Suppressor macrophage treated with lipopolysaccharide for 4 hours (primary cell): ENCODE measurements at regions not wholly inside any gene's neighbourhood (a gene's known extent, or its start where the extent isn't known, plus 50 kb on each side); places are given as distances from the start of the nearest gene placed in this dataset.
"Not testable (repeated sequence)": the region's sequence is repeated elsewhere in the genome, so short reads cannot be mapped to it uniquely, and the experiment has no call there.

Experiments
- DNase-seq: peaks from one replicate; pipeline ENCODE4 v3.0.0-alpha.2; 2020

GRCh38 chr13:76245211-76245610, 609.1 kb downstream of the LMO7 start:
- DNase-seq, result no peak

GRCh38 chr13:76243120-76243519, 607.0 kb downstream of the LMO7 start:
- DNase-seq, result not testable (repeated sequence)

GRCh38 chr13:76239031-76239680, 603.0 kb downstream of the LMO7 start:
- no peak for DNase-seq

GRCh38 chr13:76231522-76232167, 595.5 kb downstream of the LMO7 start:
- DNase-seq, result no peak

DNA sequence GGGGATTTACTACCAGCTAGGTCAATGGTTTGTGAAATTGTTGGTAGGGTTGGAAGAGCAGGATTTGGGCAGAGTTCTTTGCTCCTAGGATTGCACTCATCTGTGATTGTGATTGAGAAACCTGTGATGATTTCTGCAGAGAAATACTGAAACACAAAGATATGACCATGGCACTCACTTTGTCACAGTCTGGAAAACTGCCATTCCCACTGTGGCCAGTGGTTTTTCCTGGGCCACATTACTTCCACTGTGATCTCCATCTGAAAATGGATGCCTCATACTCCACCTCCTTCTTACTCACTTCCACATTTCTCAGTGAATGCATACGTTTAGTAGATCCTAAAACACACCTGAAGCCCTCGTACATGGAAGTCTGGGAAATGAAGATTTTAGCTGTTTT, 593.2 kb downstream of the LMO7 start:
- DNase-seq, result no peak

DNA sequence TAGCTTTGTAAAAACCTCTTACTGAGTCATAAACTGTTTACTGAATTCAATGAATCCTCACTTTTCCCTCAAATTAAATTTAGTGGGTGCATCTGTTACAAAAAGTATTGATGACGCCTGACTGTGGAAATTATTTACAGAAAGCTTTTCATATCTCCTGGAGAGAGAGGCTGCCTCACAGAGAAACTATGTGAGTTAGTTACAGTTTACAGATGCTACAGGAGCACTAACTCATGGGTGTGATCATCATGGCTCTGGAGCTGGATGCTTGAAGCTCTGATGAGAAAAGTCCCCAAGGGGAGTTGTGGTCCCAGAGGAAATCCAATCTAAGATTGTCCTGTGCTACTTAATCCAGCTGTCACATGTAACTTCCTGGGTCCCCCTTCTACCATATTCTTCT, 590.8 kb downstream of the LMO7 start:
- no peak for DNase-seq

DNA sequence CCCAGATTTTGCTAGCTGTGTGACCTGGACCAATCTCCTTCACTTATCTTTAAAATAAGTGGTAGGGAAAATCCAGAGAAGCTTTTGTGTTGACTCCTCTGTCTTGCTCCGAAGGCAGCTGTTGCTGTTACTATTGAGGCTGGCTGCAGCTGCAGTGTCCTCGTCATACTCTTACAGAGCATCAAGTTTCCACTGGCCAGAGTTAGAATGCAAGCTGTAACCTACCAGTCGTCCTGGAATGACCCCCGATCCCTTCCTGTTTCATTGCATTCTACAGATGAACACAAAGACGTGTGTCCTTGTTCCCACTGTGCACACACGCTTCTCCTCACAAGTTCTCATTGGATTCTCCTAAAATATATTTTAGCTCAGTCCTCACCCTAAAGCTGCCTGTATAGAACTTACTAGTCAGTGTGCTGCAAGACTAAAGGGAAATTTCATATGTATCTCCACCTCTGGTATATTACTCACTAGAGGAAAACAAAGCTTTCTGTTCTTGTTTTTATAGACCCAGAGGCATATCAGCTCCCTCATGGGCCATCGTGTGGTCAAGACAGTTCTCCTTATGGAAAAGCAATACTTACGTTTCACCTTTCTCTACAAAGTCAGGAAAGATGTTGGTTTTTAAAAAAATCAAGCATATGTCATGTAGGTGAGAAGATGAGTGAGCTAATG, 589.8 kb downstream of the LMO7 start:
- DNase-seq, result no peak

GRCh38 chr13:76223999-76224398, 587.9 kb downstream of the LMO7 start:
- DNase-seq, result no peak

GRCh38 chr13:76223565-76223964, 587.4 kb downstream of the LMO7 start:
- no peak for DNase-seq

DNA sequence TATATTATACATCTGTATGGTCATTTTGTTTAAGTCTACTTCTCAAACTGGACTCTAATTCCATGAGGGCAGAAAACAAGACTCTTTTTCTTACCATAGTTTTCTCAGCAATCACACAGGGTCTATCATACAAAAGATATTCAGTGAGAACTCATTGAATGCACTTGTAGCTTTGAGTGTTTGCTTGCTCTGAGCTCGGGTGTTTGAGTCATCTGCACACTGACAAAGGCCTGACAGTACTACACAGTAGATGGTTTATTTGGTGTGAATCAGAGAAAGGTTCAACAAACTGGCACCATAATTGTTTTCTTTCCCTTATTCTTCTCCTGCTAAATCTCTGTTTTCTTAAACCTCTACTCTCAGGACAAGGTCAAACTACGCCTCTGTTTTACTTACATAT, 586.4 kb downstream of the LMO7 start:
- DNase-seq, result no peak

- no peak for DNase-seq
Observed at GRCh38 chr13:76216729-76217128, 580.6 kb downstream of the LMO7 start.

DNA sequence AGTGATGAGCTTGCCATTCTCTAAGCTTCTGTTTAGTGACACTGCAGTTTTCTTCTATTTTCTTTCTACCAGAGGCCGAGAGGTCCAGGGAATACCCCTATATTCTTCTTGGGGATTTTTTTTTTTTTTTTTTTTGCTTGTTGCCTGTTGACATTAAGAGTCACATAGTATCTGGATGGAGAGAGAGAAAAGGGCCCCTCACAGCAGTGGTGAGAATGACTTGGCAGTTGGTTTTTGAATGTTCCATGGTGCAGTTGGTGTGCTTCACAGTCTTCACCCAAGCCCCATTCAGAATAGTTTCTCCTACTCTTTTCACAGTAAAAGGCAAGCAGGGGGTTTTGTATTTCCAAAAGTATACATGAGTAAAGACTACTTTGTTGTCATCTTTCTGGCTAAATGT, 577.9 kb downstream of the LMO7 start:
- no peak for DNase-seq

- DNase-seq, result no peak
Observed at GRCh38 chr13:76213423-76213904, 577.3 kb downstream of the LMO7 start.

DNA sequence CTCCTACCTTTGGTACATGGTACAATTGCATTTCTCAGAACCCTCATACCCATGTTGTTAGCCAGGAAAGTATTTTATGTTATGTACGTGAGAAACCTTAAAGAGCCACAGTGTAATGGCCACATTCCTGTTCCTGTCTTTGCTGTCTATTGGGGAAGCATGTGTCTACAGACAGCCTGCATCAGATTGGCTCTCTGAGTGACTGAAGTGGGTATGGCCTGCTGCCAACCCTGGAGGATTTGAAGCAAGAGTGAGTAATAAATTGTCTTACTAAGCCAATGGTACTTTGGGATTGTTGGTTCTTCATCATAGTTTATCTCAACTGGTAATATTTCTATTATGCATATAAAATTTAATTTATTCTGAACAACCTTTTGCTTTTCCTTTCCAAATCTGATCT, 574.1 kb downstream of the LMO7 start:
- DNase-seq, result no peak

DNA sequence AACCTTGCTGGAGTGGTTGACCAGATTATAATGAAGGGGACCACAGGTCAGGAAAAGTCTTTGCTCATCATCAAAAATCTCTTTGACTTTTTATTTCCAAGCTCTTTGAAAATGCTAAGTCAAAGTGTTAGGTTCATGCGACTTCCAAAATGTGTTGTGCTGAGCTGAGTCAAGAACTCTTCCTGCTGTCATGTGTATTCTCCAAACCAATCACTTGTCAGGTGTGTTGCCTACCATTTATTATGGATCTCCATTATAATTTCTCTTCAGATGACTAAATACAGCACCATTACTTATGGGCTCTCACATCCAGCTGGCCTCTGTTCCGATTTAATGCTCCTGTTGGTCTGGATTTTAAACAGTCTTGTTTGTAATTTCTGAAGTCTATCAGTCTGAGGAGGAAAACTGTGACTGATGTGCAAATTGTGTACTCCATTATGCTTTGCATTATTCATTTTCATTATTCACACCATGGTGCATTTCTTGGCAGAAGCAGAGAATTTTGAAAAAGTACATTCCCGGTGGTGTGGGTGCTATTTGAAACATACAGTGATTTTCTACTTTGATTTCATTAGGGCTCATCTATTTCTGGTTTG, 562.5 kb downstream of the LMO7 start:
- no peak for DNase-seq

DNA sequence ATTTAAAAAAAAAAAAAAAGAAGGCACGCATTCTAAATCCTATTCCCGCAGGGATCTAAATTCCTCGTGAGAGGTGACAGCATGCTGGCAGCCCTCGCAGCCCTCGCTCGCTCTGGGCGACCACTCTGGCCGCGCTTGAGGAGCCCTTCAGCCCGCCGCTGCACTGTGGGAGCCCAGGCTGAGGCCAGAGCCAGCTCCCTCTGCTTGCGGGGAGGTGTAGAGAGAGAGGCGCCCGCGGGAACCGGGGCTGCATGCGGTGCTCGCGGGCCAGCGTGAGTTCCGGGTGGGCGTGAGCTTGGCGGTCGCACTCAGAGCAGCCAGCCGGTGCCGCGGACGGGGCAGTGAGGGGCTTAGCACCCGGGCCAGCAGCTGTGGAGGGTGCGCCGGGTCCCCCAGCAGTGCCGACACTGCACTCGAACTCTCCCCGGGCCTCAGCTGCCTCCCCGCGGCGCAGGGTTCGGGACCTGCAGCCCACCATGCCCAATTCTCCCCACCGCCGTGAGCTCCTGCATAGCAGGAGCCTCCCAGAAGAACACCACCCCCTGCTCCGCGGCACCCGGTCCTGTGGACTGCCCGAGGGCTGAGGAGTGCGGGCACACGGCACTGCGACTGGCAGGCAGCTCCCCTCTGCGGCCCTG, 553.9 kb downstream of the LMO7 start:
- no peak for DNase-seq

- no peak for DNase-seq
Observed at GRCh38 chr13:76175961-76176725, 540.0 kb downstream of the LMO7 start.

- DNase-seq, result no peak
Observed at GRCh38 chr13:76168661-76169060, 532.5 kb downstream of the LMO7 start.

DNA sequence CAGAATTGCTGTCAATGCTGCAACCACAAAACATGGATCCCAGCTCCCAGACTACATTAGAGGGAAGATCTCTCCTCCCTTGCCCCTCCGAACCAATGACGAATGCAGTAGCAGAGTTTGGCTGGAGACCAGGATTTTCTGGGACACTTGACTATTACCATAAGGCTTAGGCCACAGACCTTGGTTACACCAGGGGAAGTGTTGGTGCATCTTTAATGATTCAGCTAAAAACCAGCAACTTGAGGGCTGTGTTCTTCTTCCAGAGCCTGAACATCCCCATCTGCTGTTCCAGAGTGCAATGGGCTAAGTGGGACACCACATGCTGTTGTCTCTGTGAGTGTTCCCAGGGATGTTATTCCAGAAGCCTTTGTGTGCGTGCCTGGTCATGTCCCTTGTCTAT, 528.2 kb downstream of the LMO7 start:
- DNase-seq, result no peak

GRCh38 chr13:76163761-76164160, 527.6 kb downstream of the LMO7 start:
- DNase-seq, result no peak

DNA sequence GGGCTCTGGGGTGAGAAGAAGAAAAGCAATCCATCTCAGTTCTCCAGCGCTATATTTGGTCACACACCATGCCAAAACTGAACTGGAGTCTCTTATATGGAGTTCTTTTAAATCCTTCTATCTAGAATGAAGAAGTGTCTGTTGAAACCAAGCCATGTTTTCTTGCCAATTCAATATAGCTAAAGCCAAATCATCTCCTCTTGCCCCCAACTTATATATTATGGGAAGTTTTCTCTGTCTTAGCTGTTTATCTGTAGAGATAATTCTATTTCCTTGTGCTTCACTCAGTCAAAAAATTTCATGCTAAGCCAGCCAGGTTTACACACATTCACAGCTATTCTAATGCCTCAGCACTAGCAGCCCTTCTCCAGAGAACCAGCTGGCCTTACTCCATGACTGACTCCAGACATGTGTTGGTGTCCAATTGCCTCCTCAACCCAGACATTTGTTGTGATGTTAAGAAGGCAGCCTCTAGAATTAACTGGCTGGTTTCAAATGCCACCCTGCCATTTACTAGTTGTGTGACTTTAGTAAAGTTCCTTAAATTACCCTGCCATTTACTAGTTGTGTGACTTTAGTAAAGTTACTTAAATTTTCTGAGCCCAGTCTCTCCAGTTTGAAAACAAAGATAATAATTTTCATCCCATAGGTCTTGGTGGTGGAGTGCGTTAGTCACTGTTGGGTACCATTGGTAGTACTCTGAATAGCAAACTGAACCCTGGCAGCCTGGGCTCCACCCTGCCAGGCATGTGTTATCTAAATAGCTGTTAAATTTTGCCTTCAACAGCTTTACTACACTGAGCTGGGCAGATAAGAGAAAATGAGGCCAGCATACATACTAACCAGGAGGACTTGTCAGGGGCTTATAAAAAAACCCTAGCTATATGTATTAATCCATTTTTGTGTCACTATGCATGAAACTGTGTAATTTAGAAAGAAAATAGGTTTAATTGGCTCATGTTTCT, 525.1 kb downstream of the LMO7 start:
- DNase-seq, result no peak
